ENCODE measurements at regions not wholly inside any gene's neighbourhood (a gene's known extent, or its start where the extent isn't known, plus 50 kb on each side); places are given as distances from the start of the nearest gene placed in this dataset.

DNA sequence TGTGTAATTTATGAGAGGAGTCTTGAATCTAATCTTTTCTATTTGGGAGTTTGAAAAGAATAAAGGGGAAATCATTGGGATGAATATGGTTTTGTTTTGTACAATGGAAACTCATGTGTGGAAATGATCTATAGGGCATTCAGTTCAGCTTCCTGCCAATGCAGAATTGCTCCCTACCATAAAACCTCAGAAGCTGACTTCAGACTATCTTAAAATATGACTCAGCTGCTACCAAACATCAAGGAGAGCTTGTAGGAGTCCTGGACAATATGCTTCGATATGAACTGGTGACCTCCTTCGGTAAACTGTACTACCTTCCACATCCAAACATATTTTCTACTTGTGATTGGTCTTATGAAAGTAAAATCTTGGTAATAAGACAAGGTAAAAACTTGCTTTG lies 160.6 kb downstream of the CAPZA3 start:
- no peak for FAIRE-seq

DNA sequence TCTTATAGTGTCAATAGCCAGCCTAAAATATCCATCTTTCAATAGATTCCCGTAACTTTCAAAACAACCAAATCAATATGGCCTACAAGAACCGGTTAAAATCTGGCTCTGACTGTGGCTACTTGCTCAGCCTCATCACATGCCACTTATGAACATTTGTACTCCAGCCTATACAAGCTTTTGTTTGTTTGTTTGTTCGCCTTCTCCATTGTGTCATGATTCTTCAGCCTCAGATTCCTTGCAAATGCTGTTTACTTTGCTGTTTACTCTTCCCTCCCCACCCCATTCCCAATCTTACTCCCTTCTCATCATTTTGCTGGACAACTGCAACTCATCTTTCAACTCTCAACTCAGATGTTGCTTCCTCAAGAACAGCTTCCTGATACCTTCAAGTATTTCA lies 161.2 kb downstream of the CAPZA3 start:
- FAIRE-seq, result no peak

More for the DNA sequence above, 160.6 kb downstream of the CAPZA3 start:
- no peak for DNase-seq (ENCODE audit: low spot score)

DNA sequence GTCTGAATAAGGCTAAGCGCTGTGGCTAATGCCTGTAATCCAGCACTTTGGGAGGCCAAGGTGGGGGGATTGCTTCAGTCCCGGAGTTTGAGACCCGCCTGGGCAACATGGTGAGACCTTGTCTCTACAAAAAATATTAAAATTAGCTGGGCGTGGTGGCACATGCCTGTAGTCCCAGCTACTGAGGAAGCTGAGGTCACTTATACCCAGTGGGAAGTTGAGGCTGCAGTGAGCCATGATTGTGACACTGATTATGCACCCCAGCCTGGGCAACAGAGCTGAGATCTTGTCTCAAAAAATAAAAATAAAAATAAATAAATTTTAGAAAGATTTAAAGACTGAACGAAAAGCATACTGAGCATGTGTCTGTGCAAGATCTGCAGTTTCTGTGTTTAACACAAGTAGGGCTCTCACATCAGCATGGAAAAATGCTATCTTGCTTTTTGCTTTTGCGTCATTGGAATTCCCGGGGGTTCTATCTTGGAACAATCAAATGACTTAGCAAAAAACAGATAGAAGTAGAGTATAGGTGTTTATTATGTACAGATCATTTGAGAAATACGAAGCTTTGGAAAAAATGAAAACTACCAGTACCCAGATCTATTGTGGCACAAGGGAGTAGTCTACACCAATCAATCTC lies 161.9 kb downstream of the CAPZA3 start:
- DNase-seq (ENCODE audit: low spot score), result no peak
- no peak for FAIRE-seq

More for the DNA sequence above, 161.2 kb downstream of the CAPZA3 start:
- no peak for DNase-seq (ENCODE audit: low spot score)

DNA sequence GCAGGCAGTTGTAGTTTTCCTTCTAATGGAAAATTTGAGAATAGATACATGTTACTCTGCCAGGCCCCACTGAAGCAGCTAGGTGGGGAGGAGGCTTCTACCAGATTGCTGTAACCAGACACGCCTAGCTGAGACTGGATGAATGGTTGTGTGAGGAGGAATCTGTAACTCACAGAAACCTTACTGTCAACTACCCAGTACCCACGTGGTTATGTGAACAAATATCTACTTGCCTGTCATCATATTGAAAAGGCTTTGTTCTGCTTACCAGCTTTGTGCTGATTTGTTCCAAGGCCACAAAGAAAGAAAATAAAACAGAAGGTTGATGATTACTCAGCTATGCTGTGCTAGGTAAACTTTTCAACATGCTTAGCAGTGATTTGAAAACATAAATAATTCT lies 167.2 kb downstream of the CAPZA3 start:
- FAIRE-seq (no peak), DNase-seq (ENCODE audit: low spot score) (no peak)

DNA sequence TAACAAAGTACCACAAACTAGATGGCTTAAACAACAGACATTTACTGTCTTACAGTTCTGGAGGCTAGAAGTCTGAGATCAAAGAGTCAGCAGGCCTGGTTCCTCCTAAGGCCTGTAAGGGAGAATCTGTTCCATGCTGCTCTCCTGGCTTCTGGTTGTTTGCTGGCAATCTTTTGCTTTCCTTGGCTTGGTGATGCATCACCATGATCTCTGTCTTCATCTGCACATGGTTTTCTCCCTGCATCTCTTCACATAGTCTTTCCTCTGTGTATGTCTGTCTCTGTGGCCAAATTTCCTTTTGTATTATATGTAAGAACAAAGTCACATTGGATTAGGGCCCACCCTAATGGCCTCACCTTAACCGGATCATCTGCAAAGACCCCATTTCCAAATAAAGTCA lies 168.5 kb downstream of the CAPZA3 start:
- no peak for DNase-seq (ENCODE audit: low spot score)
- FAIRE-seq, result no peak

DNA sequence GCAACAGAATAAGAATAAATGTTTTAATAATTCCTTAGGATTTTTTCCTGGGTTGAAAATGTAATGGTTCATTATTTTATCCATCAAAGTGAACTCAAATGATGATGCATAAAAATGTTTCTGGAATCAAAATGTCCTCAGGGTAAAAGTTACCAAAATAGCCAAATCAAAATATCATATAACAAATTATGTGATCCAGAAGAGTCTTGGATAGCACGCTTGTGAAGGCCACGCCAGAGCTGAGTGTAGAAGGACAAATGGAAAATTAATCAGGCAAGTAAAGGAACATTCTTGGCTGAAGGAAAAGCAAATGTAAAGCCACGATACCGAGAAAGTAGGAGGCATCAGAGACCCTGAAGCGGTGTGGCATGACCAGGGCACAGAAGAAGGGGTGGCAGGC lies 169.2 kb downstream of the CAPZA3 start:
- FAIRE-seq (no peak), DNase-seq (ENCODE audit: low spot score) (no peak)

DNA sequence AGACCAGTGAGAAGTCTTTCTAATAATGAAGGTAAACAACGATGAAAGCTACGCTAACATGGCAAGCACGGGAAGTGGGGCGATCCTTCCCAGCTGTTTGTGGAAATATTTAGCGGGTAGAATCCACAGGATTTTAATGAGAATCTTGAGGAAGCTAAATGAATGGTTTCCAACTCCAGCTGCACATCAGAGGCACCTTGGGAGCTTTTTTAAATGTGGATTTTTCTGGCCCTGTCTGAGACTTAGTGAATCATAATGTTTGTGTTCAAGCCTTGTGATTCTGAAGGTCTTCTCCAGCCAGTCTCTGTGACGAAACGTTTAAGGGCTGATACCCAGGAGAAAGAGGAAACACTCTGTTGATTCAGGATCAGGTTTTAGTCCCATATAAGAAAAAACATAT lies 169.8 kb downstream of the CAPZA3 start:
- no peak for FAIRE-seq
- DNase-seq (ENCODE audit: low spot score), result no peak

DNA sequence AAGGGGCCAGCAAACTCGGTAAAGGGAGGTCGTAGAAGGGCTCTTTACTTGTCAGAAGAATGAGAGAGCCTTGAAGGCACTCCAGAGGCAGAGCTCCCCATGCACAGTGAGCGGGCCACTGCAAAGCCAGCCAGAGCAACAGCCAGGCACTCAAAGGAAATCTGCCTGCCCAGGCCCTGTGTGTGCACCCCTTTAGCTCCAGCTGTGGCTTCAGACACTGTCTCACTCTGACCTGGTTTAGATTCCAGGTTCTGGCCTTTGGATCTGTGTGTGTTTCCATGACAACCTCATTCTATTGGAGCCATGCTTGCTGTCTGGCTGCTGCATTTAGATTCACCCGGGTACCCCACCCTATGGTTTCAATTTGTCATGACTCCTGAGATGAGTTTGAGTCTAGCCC lies 170.3 kb downstream of the CAPZA3 start:
- no peak for FAIRE-seq

DNA sequence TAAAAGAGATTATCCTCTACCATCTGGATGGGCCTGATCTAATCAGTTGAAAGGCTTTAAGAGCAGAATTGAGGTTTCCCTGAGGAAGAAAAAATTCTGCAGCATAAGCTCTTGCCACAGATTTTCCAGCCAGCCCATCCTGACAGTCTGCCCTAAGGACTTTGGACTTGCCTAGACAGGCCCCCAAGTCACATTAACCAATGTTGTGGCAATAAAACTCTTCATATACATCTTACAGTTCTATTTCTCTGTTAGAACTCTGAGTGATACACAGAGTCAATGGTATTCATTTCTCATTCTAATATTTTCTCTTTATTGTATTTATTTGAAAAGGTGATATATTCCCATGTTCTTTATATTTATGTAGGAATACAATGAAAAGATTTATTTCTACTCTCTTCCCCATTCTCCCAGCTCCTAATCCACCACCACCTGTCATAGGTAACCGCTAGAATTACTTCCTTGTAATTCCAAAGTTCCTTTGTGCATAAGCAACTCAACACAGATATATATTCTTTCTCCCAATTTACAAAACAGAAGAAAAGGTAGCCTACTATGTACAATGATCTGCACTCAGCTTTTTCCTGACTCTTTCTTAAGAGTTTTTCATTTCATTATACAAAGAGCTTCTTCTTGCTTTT lies 182.1 kb downstream of the CAPZA3 start:
- FAIRE-seq (no peak), DNase-seq (ENCODE audit: low spot score) (no peak)

More for the DNA sequence above, 170.3 kb downstream of the CAPZA3 start:
- no peak for DNase-seq (ENCODE audit: low spot score)

DNA sequence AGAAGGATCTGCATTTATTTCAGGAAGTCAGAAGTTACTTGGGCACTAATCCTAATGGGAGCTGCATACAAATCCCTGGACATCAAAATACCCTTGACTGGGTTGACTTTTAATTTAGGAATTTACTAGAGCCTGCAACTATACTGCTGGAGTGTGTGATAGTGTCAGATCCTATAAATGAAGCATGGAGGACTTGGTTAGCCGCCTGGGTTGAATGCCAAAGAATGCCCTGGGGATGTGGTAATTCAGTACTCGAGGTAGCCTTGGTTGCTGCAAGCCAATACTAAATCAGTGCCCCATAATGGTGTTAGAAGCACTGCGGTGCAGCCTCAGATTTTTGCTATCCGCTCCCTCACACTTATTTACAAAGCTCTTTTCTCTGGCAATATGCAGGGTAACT lies 184.9 kb downstream of the CAPZA3 start:
- no peak for FAIRE-seq
- no peak for DNase-seq (ENCODE audit: low spot score)

DNA sequence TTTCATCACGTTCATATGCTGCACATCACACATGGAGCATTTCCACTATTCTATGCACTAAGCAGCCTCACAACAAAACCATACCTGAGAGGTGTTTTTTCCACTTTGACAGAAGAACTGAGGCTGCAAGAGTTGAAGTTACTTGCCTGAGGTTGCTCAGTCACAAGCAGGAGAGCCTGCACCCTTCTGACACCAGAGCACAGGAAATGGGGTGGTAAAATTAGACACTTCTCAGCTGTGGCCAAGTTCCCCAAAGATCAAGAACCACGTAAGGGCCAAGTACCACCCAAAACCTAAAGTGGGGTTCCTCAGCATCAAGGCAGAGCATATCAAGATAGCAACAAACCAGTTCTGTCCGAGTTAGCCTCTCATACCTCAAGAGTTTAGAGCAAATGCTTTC lies 185.8 kb downstream of the CAPZA3 start:
- FAIRE-seq (no peak), DNase-seq (ENCODE audit: low spot score) (no peak)

DNA sequence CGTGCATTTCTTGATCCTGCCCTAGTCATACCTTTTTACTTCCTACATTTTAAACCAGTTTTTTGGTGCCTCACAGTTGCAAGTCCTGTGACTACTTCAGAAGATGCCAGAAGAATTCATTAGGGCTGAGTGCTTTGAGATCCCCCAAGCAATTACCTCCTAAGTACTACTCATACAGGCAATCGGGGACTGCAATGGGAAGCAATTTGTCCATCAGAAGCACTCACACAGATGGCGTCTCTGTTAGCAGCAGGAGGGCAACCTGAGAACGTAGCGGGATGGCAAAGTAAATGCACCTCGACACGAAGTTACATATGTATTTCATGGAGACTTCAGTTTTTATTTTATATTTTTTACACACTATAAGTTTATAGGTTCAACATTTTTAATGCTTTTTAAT lies 188.3 kb downstream of the CAPZA3 start:
- FAIRE-seq (no peak), DNase-seq (ENCODE audit: low spot score) (no peak)

DNA sequence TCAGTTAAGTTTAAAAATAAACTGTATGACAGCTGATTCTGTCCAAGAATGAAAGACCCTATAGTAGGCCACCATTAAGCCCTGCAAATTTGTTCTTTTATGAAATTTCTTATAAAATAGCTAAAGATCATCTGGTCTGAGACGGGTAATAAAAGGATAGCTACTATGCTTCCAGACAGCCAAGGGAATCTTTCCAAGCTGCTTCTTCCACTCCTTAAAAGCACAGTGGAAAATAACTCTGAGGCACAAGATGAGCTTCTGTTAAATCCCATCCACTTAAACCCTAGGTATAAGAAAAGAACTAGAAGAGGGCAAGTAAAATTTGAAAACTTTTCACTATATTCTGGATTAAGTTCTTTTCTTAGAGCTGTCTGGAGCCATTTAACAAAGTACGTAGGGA lies 194.3 kb downstream of the CAPZA3 start:
- FAIRE-seq (no peak), DNase-seq (ENCODE audit: low spot score) (no peak)

DNA sequence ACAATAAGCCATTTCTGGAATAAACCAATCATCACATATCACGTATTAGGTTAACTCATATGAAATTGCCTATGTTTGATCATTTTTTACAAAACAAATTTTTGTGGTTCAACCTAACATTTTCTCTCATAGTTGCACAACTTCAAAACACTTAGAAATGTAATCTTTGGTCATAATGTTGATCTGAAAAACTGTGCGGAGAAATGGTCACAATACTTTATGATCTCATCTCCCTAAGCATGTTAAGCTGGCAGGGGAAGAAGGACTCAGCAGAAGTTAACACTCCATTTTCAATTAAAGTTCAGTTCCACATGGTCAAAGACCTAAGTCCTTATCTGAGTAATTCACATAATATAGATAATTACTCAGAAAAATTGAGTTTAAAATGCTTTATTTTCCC lies 194.8 kb downstream of the CAPZA3 start:
- no peak for DNase-seq (ENCODE audit: low spot score)
- no peak for FAIRE-seq

DNA sequence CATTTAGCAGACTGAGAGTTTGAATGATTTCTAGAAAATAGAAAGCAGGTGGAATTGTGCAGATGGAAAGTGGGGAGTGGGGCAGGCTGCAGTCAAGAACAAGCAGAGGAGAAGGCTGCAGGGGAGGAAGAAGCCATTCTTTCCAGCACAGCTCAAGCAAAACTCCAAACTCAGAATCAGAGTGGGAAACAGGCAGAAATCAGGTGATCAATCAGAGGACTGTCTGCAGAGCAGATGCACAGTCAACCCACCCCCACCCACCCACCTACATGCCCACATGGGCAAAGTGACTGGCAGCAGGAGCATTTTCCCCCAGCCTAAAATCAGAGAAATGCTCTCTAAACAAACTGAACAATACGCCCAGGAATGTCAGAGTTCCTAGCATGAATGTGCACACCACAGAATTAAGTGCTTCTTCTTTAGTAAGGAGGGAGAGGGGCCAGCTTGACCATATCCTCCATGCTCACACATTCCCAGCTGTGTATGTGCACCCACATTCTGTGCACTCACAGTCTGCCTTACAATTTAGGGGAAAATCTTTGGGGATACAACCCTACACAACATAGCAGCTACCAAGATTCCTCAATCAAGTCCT lies 194.1 kb upstream of the PLEKHA5 start:
- DNase-seq (ENCODE audit: low spot score), result no peak
- FAIRE-seq, result no peak

DNA sequence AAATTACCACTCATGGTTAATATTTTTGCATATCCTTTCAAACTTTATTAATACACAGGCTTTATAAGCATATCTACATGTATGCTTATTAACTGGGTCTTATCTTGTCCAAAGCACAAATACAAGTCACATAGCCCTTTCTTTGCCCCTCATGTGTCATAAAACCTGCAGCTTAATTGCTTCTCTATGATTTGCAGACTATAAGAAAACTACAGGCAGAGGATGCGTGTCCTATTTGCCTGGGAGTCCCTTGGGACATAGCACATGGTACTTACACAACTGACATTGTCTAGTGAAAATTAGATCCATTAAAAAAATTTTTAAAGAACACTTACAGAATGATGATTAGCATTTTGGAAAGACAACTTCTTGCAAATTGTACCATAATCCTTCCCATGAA lies 190.5 kb upstream of the PLEKHA5 start:
- no peak for FAIRE-seq

DNA sequence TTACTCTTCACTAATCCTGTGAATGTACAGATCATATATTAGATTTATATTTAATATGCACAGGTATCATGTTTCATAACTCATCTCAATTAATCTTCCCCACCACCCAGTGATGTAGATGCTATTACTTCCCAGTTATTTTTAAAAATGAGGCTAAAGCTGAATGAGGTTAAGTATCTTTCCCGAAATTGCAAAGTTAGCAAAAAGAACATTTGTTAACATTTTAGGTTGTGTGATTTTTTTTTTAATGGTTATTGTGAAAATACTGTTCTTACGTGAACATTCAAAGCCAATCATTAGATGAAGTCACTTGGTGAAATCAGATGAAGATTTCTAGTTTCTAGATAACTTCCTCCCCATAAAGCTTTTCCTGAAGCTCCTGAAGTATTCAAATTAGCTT lies 186.9 kb upstream of the PLEKHA5 start:
- FAIRE-seq (no peak), DNase-seq (ENCODE audit: low spot score) (no peak)

More for the DNA sequence above, 190.5 kb upstream of the PLEKHA5 start:
- no peak for DNase-seq (ENCODE audit: low spot score)

DNA sequence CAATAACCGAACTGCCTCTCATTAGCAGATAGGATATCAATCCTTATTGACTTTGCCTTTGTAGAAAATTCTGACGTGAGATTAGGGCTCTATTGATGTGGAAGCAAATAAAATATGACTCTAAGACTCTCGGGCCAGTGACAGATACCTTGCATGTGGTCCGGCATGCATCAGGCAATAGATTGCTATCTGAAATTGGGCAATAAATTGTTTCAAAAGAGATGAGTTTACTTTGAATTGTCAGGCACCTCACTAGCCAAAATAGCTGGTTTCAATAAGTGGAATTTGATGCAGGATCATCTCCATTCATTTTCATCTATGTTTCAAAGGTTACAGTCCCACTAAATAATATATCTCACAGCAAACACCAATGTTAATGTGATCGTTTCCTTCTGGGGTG lies 186.3 kb upstream of the PLEKHA5 start:
- DNase-seq (ENCODE audit: low spot score), result no peak
- FAIRE-seq, result peak; percentile 32

DNA sequence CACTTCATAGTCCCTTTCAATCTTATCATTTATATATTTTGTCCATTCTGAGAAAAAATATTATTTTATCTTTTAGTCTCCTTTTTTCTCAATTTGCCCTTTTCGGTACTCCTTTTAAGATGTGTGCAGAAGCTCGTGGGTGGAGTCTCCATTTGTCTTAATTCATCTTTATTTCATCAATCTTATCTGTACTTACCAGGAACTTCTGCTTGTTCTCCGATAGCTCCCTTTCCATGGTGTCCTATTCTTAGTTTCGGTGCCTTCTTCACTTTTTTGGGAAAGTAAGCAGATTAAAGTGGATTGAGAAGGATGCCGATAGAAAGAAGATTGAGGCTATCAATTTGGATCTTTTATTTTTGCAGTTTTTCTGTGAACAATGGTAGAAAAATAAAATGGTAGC lies 183.4 kb upstream of the PLEKHA5 start:
- no peak for FAIRE-seq

DNA sequence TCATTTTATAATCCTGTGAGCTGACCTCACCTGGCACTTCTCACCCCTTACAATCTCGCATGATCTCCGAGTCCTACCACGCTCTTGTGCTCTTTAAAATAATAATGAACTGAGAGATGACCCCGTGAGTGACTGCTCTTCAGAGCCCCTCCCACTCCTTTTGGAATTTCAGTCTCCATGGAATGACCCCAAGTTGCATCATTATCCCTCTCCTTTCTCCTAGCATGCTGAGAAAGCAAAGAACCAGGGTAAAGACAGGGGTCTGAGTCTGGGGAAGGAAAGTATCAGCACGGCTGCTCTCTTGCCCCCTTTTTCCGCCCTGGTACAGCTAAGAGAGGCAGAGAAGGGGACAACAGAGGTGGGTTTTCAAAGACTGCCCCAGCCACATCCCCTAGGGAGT lies 178.3 kb upstream of the PLEKHA5 start:
- DNase-seq (ENCODE audit: low spot score) (no peak), FAIRE-seq (no peak)

More for the DNA sequence above, 183.4 kb upstream of the PLEKHA5 start:
- no peak for DNase-seq (ENCODE audit: low spot score)

DNA sequence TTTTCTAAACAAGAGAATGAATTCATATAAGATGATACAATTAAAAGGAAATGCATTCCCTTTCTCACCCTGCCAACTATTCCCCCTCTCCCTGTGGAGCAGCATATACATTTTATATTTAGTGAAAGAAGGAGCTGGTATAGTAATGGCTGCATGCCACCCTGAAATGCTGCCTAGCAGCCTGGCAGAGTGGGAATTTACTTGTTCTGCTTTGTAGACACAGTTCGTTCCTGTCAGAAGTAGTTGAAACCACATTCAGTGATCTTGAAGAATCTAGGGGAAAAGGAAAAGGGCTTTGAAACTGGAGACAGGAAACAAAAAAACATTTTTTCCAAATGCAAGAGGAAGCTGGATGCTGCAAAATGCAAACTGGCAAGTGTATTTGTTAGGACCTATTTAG lies 176.0 kb upstream of the PLEKHA5 start:
- FAIRE-seq (no peak), DNase-seq (ENCODE audit: low spot score) (no peak)

DNA sequence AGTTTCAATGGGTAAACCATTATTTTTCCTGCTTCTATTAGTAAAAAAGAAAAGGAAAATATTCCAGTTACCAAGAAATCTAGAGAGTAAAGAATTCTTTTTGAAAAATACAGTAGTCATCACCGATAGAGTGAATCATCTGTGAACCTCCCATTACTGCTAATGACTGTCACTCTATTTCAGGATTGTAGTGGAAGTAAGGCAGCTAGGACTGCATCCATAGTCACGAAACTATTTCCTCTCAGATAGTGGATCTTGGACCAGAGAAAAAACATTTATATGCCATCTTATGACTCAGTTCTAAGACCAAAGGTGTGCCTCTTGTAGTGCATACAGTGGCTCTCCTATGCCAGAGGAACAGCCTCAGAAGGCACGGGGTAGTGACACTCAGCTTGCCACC lies 173.9 kb upstream of the PLEKHA5 start:
- FAIRE-seq (no peak), DNase-seq (ENCODE audit: low spot score) (no peak)

DNA sequence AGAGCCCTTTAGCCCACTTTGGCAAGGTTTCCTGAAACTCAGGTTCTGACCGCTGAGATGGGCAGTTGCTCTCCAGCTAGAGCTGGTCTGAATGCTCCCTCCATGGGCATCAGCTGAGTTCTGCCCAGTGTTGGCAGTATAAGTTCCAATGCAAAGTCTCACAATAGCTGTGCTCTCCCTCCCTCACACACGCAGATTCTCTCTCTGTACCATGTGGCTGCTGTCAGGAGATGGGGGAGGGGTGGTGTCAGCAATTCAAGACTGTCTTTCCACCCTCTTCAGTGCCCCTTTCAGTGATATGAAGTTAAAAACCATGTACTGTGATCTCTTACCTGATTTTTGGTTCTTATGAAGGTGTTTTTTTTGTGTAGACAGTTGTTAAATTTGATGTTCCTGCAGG lies 164.3 kb upstream of the PLEKHA5 start:
- FAIRE-seq (no peak), DNase-seq (ENCODE audit: low spot score) (no peak)
